ENCODE measurements at regions not wholly inside any gene's neighbourhood (a gene's known extent, or its start where the extent isn't known, plus 50 kb on each side); places are given as distances from the start of the nearest gene placed in this dataset.
"Not testable (repeated sequence)": the region's sequence is repeated elsewhere in the genome, so short reads cannot be mapped to it uniquely, and the experiment has no call there.

DNA sequence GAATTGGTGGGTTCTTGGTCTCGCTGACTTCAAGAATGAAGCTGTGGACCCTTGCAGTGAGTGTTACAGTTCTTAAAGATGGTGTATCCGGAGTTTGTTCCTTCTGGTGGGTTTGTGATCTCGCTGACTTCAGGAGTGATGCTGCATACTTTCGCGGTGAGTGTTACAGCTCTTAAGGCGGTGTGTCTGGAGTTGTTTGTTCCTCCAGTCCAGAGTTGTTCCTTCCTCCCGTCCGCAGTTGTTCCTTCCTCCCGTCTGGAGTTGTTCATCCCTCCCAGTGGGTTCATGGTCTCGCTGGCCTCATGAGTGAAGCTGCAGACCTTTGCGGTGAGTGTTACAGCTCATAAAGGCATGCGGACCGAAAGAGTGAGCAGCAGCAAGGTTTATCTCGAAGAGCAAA is 159.6 kb upstream of the ADAMTSL1 start:
- H3K4me3 ChIP-seq: no peak overlapping the region
- TF ChIP-seq POLR2A (IDR thresholded peaks at IDR 0.05): no peak
- TF ChIP-seq, protein P1, sequence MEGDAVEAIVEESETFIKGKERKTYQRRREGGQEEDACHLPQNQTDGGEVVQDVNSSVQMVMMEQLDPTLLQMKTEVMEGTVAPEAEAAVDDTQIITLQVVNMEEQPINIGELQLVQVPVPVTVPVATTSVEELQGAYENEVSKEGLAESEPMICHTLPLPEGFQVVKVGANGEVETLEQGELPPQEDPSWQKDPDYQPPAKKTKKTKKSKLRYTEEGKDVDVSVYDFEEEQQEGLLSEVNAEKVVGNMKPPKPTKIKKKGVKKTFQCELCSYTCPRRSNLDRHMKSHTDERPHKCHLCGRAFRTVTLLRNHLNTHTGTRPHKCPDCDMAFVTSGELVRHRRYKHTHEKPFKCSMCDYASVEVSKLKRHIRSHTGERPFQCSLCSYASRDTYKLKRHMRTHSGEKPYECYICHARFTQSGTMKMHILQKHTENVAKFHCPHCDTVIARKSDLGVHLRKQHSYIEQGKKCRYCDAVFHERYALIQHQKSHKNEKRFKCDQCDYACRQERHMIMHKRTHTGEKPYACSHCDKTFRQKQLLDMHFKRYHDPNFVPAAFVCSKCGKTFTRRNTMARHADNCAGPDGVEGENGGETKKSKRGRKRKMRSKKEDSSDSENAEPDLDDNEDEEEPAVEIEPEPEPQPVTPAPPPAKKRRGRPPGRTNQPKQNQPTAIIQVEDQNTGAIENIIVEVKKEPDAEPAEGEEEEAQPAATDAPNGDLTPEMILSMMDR (IDR thresholded peaks at IDR 0.05): no peak
- H3K9me3 ChIP-seq: no peaks in the 10 kb centered on the region
- intact Hi-C loops (cut with DNase I): no loop called here
- no peak for ATAC-seq
- DNase-seq: no peak
- peaks cover 0 to 4% of the 10 kb centered on the region in 2 donors for H3K27me3 ChIP-seq
- H3K36me3 ChIP-seq (replicated peaks in 1 of 2; ENCODE audit: insufficient read depth in 1 of 2, low read depth in 2 of 2): no peaks in the 10 kb centered on the region
- WGBS, 2 donors: 73 to 80% methylated on average over 14 of the region's 14 CpGs
- no peak overlapping the region for H3K27ac ChIP-seq
- no peaks in the 10 kb centered on the region for H3K4me1 ChIP-seq

DNA sequence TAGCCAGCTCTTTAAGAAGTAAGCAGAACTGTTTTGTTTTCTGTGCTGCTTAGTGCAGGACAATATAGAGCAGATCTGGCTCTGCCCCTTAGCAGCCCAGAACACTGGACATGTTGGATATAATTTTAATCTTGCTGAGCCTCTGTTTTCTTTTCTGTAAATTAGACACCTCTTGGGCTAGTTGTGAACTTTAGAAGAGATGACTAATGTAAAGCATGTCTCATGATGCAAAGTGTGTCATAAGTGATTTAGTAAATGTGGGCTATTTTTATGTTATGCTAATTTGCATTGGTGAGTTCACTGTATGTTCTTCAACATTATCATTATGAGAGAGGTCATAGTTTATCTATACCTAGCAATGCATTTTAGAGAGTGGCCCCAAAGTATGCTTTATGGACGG is 156.1 kb upstream of the ADAMTSL1 start:
- Histone ChIP-seq H3K9me3 (no peaks in the 10 kb centered on the region), H3K4me1 (no peaks in the 10 kb centered on the region), H3K36me3 (replicated peaks in 1 of 2; ENCODE audit: insufficient read depth in 1 of 2, low read depth in 2 of 2) (no peaks in the 10 kb centered on the region), H3K4me3 (no peak overlapping the region), H3K27me3 (peaks cover 0 to 4% of the 10 kb centered on the region in 2 donors), H3K27ac (no peak overlapping the region)
- 35 to 48% methylated on average over 1 of the region's 1 CpG for WGBS, 2 donors
- intact Hi-C loops (cut with DNase I): no loop called here
- DNase-seq: no peak
- TF ChIP-seq, protein P1 (IDR thresholded peaks at IDR 0.05): no peak
- no peak for TF ChIP-seq POLR2A (IDR thresholded peaks at IDR 0.05)
- ATAC-seq: no peak

DNA sequence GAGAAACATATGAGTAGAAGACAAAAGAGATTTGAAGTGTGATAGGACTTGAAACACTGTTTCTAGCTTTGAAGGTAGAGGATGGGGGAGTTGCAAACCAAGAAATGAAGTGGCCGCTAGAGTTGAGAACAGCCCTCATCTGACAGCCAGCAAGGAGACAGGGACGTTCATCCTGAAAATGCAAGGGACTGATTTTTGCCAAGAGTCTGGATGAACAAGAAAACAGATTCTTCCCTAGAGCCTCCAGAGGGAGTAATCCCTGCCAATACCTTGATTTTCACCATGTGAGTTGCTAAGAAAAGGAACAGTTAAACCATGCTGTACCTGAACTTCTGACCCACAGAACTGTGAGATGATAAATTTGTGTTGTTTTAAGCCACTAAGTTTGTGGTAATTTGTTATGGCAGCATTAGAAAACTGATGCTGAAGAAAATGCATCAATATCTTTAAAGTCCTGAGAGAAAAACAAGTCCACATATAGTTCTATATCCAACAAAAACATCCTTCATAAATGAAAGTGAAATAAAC is 154.0 kb upstream of the ADAMTSL1 start:
- ATAC-seq: no peak
- Histone ChIP-seq H3K4me1 (no peaks in the 10 kb centered on the region), H3K9me3 (no peaks in the 10 kb centered on the region), H3K27me3 (peaks cover 0 to 4% of the 10 kb centered on the region in 2 donors), H3K36me3 (replicated peaks in 1 of 2; ENCODE audit: insufficient read depth in 1 of 2, low read depth in 2 of 2) (no peaks in the 10 kb centered on the region), H3K4me3 (no peak overlapping the region), H3K27ac (no peak overlapping the region)
- TF ChIP-seq POLR2A (IDR thresholded peaks at IDR 0.05): no peak
- TF ChIP-seq, protein P1 (IDR thresholded peaks at IDR 0.05): no peak
- no peak for DNase-seq
- intact Hi-C loops (cut with DNase I): no loop called here
- WGBS, 2 donors: 44 to 52% methylated on average over 2 of the region's 2 CpGs

DNA sequence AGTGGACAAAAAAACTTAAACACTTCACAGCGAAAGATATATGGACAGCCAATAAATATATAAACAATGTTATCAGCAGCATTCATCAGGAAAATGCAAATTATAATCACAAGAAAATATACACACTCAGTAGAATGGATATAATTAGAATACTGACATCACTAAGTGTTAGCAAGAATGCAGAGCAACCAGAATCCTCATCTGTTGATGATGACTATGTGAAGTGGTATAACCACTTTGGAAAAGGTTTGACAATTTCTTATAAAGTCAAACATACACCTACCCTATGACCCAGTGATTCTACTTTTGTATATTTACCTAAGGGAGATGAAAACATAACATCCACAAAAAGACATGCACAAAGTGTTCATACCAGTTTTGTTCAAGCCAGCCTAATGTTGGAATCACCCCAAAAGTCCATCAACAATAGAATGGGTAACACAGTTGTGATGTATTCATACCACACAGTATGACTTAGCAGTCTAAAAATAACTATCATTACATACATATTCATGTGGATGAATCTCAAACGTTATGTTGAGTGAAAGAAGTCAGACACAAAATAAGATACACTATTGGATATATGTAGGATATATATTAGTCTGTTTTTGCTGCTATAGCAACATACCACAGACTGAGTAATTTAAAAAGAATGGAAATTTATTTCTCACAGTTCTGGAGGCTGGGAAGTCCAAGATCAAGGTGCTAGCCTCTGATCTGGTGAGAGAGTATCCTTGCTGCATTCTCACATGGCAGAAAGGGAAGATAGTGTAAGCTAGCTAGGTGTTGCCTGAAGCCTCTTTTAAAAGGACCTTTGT is 148.8 kb upstream of the ADAMTSL1 start:
- intact Hi-C loops (cut with DNase I): no loop called here
- no peak for TF ChIP-seq POLR2A (IDR thresholded peaks at IDR 0.05)
- TF ChIP-seq, protein P1 (IDR thresholded peaks at IDR 0.05): no peak
- Histone ChIP-seq H3K9me3 (no peaks in the 10 kb centered on the region), H3K4me3 (no peak overlapping the region), H3K27ac (no peak overlapping the region), H3K27me3 (no peaks in the 10 kb centered on the region), H3K36me3 (replicated peaks in 1 of 2; ENCODE audit: insufficient read depth in 1 of 2, low read depth in 2 of 2) (no peaks in the 10 kb centered on the region), H3K4me1 (no peaks in the 10 kb centered on the region)
- ATAC-seq: no peak
- no peak for DNase-seq
- WGBS, 2 donors: 59 to 70% methylated on average over 2 of the region's 2 CpGs

DNA sequence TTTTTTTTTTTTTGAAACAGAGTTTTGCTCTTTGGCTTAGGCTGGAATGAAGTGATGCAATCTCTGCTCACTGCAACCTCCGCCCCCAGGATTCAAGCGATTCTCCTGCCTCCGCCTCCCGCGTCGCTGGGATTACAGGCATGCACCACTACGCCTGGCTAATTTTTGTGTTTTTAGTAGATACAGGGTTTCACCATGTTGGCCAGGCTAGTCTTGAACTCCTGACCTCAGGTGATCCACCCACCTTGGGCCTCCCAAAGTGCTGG is 148.3 kb upstream of the ADAMTSL1 start:
- WGBS, 2 donors: 95 to 97% methylated on average over 7 of the region's 7 CpGs
- intact Hi-C loops (cut with DNase I); H3K4me1 ChIP-seq; H3K27me3 ChIP-seq; ATAC-seq; DNase-seq; H3K27ac ChIP-seq; H3K4me3 ChIP-seq; H3K9me3 ChIP-seq; H3K36me3 ChIP-seq (replicated peaks in 1 of 2; ENCODE audit: insufficient read depth in 1 of 2, low read depth in 2 of 2): not testable (repeated sequence)
